CD14-positive monocyte (primary cell): ENCODE measurements at regions not wholly inside any gene's neighbourhood (a gene's known extent, or its start where the extent isn't known, plus 50 kb on each side); places are given as distances from the start of the nearest gene placed in this dataset. TPM values are rescaled to one million over a fixed set of nuclear protein-coding genes. Genes with fewer than 3 reads are reported as not detected.

Experiments used
- DNase-seq, 3 donors: peaks; one replicate each; pipeline ENCODE4 v3.0.0-alpha.2; 2011 to 2022
- H2AFZ ChIP-seq: 2 replicates; pipeline ENCODE4 v1.6.0; 2012; ENCODE audit warnings: mild to moderate bottlenecking, low read depth, low read length, inconsistent platforms; ENCODE audit not compliant: insufficient read depth, poor library complexity, severe bottlenecking
- H3K27ac ChIP-seq, 2 donors: 1 replicate in 1 of 2; 2 replicates in 1 of 2; pipeline ENCODE4 v1.5.1; 2012 to 2013; ENCODE audit warnings: low read length in 2 of 2, control low read depth in 1 of 2, inconsistent platforms in 1 of 2, low read depth in 1 of 2, mild to moderate bottlenecking in 1 of 2
- H3K27me3 ChIP-seq, 2 donors: one replicate each; pipeline versions ENCODE4 v1.6.0 to v1.6.1; 2011 to 2013; ENCODE audit warnings: low read length in 2 of 2; ENCODE audit not compliant: control insufficient read depth in 2 of 2, insufficient read depth in 2 of 2
- H3K36me3 ChIP-seq, 2 donors: replicated peaks in 1 of 2; 1 replicate in 1 of 2; 2 replicates in 1 of 2; pipeline versions ENCODE4 v1.5.1 to v1.6.1; 2012 to 2013; ENCODE audit warnings: low read length in 2 of 2, control low read depth in 1 of 2, inconsistent platforms in 1 of 2, mild to moderate bottlenecking in 1 of 2; ENCODE audit not compliant: insufficient read depth in 2 of 2, control insufficient read depth in 1 of 2
- H3K4me1 ChIP-seq, 2 donors: 1 replicate in 1 of 2; 2 replicates in 1 of 2; pipeline versions ENCODE4 v1.5.1 to v1.6.1; 2012 to 2013; ENCODE audit warnings: low read length in 2 of 2, control low read depth in 1 of 2, inconsistent platforms in 1 of 2, mild to moderate bottlenecking in 1 of 2, moderate library complexity in 1 of 2; ENCODE audit not compliant: insufficient read depth in 2 of 2, control insufficient read depth in 1 of 2
- H3K4me2 ChIP-seq: replicated peaks from 2 replicates; pipeline ENCODE3; 2012; ENCODE audit warnings: low read length, moderate library complexity, mild to moderate bottlenecking; ENCODE audit not compliant: poor library complexity, severe bottlenecking; ENCODE audit errors: extremely low read depth
- H3K4me3 ChIP-seq, 3 experiments: fragments of 200-600 bp in 1 of 3; sonication (generic) in 1 of 3; replicated peaks in 1 of 3; 1 replicate in 2 of 3; 2 replicates in 1 of 3; pipeline ENCODE4 v1.5.1; 2011 to 2013; ENCODE audit warnings: low read length in 3 of 3, mild to moderate bottlenecking in 3 of 3, control low read depth in 2 of 3, low read depth in 2 of 3, inconsistent platforms in 1 of 3, moderate library complexity in 1 of 3
- H3K79me2 ChIP-seq: 2 replicates; pipeline ENCODE4 v1.6.0; 2012; ENCODE audit warnings: mild to moderate bottlenecking, control low read depth, inconsistent platforms, low read length, moderate library complexity; ENCODE audit not compliant: insufficient read depth
- H3K9ac ChIP-seq: 2 replicates; pipeline ENCODE4 v1.6.0; 2017; ENCODE audit warnings: low read length, mild to moderate bottlenecking; ENCODE audit not compliant: insufficient read depth, poor library complexity, severe bottlenecking
- H3K9me3 ChIP-seq, 2 donors: replicated peaks in 1 of 2; 1 replicate in 1 of 2; 2 replicates in 1 of 2; pipeline versions ENCODE4 v1.5.1 to v1.6.1; 2012 to 2013; ENCODE audit warnings: low read length in 2 of 2, control low read depth in 1 of 2; ENCODE audit not compliant: control insufficient read depth in 1 of 2, insufficient read depth in 1 of 2
- H4K20me1 ChIP-seq: 2 replicates; pipeline ENCODE4 v1.6.0; 2012; ENCODE audit warnings: mild to moderate bottlenecking, low read length, control low read depth, moderate library complexity; ENCODE audit not compliant: insufficient read depth
- H3K27ac Mint-ChIP-seq, 7 donors: one replicate each; pipeline ENCODE4 v1.8.0; 2020; ENCODE audit warnings: mild to moderate bottlenecking in 7 of 7, mixed read lengths in 7 of 7, moderate library complexity in 6 of 7, inconsistent platforms in 2 of 7
- H3K27me3 Mint-ChIP-seq, 3 donors: one replicate each; pipeline ENCODE4 v1.8.0; 2021 to 2022; ENCODE audit warnings: low read depth in 3 of 3, mild to moderate bottlenecking in 3 of 3, mixed read lengths in 3 of 3, moderate library complexity in 3 of 3, inconsistent platforms in 1 of 3
- H3K36me3 Mint-ChIP-seq, 2 donors: one replicate each; pipeline ENCODE4 v1.8.0; 2020; ENCODE audit warnings: mixed read lengths in 2 of 2, inconsistent platforms in 1 of 2, mild to moderate bottlenecking in 1 of 2
- H3K4me1 Mint-ChIP-seq: one replicate; pipeline ENCODE4 v1.8.0; 2020; ENCODE audit warnings: mild to moderate bottlenecking, mixed read lengths
- H3K4me3 Mint-ChIP-seq, 2 donors: one replicate each; pipeline ENCODE4 v1.8.0; 2020; ENCODE audit warnings: mild to moderate bottlenecking in 2 of 2, mixed read lengths in 2 of 2, moderate library complexity in 1 of 2
- H3K9me3 Mint-ChIP-seq, 7 donors: one replicate each; pipeline ENCODE4 v1.8.0; 2020 to 2022; ENCODE audit warnings: mixed read lengths in 7 of 7, mild to moderate bottlenecking in 6 of 7, moderate library complexity in 6 of 7, inconsistent platforms in 2 of 7
- WGBS: methylation state at CpG from one replicate; pipeline ENCODE4 v1.1.5; 2013; ENCODE audit warnings: missing lambda C conversion rate; ENCODE audit not compliant: insufficient coverage; 5-methylcytosine and 5-hydroxymethylcytosine counted together
- intact Hi-C, 2 donors: fragments of 100-400 bp; cut with micrococcal nuclease; formaldehyde crosslinking; loops; one replicate each; pipeline versions ENCODE4 v1.15.0 to v1.15.1; 2023
- small RNA-seq: library from RNA; depleted of rRNA; stranded (forward); fragments of <200 nt; gene quantifications from one replicate; pipeline ENCODE3, GENCODE V24; 2012; ENCODE audit warnings: low read depth; ENCODE audit not compliant: insufficient read length
- TF ChIP-seq, protein P1 (sequence below): fragments of 200-600 bp; IDR thresholded peaks from one replicate; pipeline ENCODE4 v1.8.0; 2022; ENCODE audit warnings: antibody characterized with exemption, mild to moderate bottlenecking

DNA sequence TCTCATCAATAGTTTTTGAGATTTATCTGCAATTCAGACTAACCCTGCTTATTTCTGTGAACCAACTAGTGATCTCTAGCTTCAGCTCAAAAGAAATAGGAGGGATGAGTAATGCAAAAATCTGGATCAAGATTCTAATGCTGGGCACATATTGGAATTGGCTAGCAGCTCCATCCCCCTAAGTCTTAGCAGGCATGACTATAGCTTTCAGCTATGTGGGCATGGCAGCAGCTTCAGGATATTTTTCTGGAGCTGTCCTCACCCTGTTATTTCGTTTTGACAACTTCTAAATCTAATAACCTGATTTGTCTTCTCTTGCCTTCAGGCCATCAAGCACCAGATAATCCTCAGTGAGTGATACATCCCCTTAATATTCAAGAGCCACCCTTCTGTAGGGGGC lies 50.8 kb upstream of the GNPDA2 start:
- H3K4me3 ChIP-seq: no peak overlapping the region
- no peaks in the 10 kb centered on the region for H3K4me1 ChIP-seq
- Mint-ChIP-seq H3K4me3 (no peak overlapping the region), H3K4me1 (no peaks in the 10 kb centered on the region), H3K36me3 (no peaks in the 10 kb centered on the region), H3K27me3 (peaks cover 0 to 1% (median 0%) of the 10 kb centered on the region in 3 donors), H3K9me3 (peaks cover 2 to 22% (median 16%) of the 10 kb centered on the region in 7 donors), H3K27ac (no peak overlapping the region)
- no peak overlapping the region for H3K27ac ChIP-seq
- no peak overlapping the region for H3K4me2 ChIP-seq
- no peak for DNase-seq
- TF ChIP-seq, protein P1, sequence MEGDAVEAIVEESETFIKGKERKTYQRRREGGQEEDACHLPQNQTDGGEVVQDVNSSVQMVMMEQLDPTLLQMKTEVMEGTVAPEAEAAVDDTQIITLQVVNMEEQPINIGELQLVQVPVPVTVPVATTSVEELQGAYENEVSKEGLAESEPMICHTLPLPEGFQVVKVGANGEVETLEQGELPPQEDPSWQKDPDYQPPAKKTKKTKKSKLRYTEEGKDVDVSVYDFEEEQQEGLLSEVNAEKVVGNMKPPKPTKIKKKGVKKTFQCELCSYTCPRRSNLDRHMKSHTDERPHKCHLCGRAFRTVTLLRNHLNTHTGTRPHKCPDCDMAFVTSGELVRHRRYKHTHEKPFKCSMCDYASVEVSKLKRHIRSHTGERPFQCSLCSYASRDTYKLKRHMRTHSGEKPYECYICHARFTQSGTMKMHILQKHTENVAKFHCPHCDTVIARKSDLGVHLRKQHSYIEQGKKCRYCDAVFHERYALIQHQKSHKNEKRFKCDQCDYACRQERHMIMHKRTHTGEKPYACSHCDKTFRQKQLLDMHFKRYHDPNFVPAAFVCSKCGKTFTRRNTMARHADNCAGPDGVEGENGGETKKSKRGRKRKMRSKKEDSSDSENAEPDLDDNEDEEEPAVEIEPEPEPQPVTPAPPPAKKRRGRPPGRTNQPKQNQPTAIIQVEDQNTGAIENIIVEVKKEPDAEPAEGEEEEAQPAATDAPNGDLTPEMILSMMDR: no peak
- WGBS: 55% methylated on average over 1 of the region's 1 CpG
- no peaks in the 10 kb centered on the region for H4K20me1 ChIP-seq
- intact Hi-C loops: no loop called here
- H3K27me3 ChIP-seq: no peaks in the 10 kb centered on the region
- no peaks in the 10 kb centered on the region for H3K79me2 ChIP-seq
- H3K9ac ChIP-seq: no peak overlapping the region
- no peak overlapping the region for H2AFZ ChIP-seq
- no peaks in the 10 kb centered on the region for H3K36me3 ChIP-seq
- H3K9me3 ChIP-seq: peaks cover 13 to 22% of the 10 kb centered on the region in 2 donors

Small RNA genes in the stretch of these regions (small RNA-seq; reads per million reads assigned to genes)
- gene RNU6-931P: not detected
